HG02938 (cell line): ENCODE measurements at regions not wholly inside any gene's neighbourhood (a gene's known extent, or its start where the extent isn't known, plus 50 kb on each side); places are given as distances from the start of the nearest gene placed in this dataset.
"Not testable (repeated sequence)": the region's sequence is repeated elsewhere in the genome, so short reads cannot be mapped to it uniquely, and the experiment has no call there.

ENCODE experiments used
- ATAC-seq: cut with Tn5 transposase; IDR thresholded peaks from one replicate; pipeline ENCODE4 v1.9.1; 2021; ENCODE audit warnings: mild to moderate bottlenecking, moderate library complexity; ENCODE audit not compliant: unreplicated experiment

- no peak for ATAC-seq
Observed at GRCh38 chr7:96770758-96771157, 61.1 kb upstream of the SEM1 start.

- no peak for ATAC-seq
Observed at GRCh38 chr7:96772139-96772694, 62.6 kb upstream of the SEM1 start.

GRCh38 chr7:96773483-96773882 is 63.8 kb upstream of the SEM1 start:
- ATAC-seq = no peak

GRCh38 chr7:96774358-96774757 is 64.7 kb upstream of the SEM1 start:
- no peak for ATAC-seq

- ATAC-seq = no peak
Observed at GRCh38 chr7:96775046-96775445, 65.4 kb upstream of the SEM1 start.

- ATAC-seq = no peak
Observed at GRCh38 chr7:96778263-96778662, 68.6 kb upstream of the SEM1 start.

GRCh38 chr7:96781919-96782318 is 72.3 kb upstream of the SEM1 start:
- no peak for ATAC-seq

GRCh38 chr7:96782686-96783298 is 73.1 kb upstream of the SEM1 start:
- not testable (repeated sequence) for ATAC-seq

- ATAC-seq = no peak
Observed at GRCh38 chr7:96784597-96784996, 75.0 kb upstream of the SEM1 start.

- ATAC-seq = no peak
Observed at GRCh38 chr7:96786261-96786997, 76.8 kb upstream of the SEM1 start.

- no peak for ATAC-seq
Observed at GRCh38 chr7:96786998-96787395, 77.4 kb upstream of the SEM1 start.

- ATAC-seq = no peak
Observed at GRCh38 chr7:96789914-96790313, 80.3 kb upstream of the SEM1 start.

GRCh38 chr7:96792115-96792514 is 82.5 kb upstream of the SEM1 start:
- ATAC-seq = no peak

GRCh38 chr7:96794063-96794462 is 84.4 kb upstream of the SEM1 start:
- no peak for ATAC-seq

GRCh38 chr7:96800122-96800521 is 90.5 kb upstream of the SEM1 start:
- ATAC-seq = no peak

- no peak for ATAC-seq
Observed at GRCh38 chr7:96800824-96801223, 91.2 kb upstream of the SEM1 start.

GRCh38 chr7:96819111-96819700 is 109.6 kb upstream of the SEM1 start:
- no peak for ATAC-seq

GRCh38 chr7:96821131-96821530 is 111.5 kb upstream of the SEM1 start:
- not testable (repeated sequence) for ATAC-seq

- ATAC-seq = no peak
Observed at GRCh38 chr7:96822824-96823223, 113.2 kb upstream of the SEM1 start.

GRCh38 chr7:96823274-96823673 is 113.6 kb upstream of the SEM1 start:
- no peak for ATAC-seq

- ATAC-seq = no peak
Observed at GRCh38 chr7:96824686-96825085, 115.0 kb upstream of the SEM1 start.

GRCh38 chr7:96825285-96825684 is 115.6 kb upstream of the SEM1 start:
- ATAC-seq = no peak
